LNCaP clone FGC (cell line): ENCODE measurements at regions not wholly inside any gene's neighbourhood (a gene's known extent, or its start where the extent isn't known, plus 50 kb on each side); places are given as distances from the start of the nearest gene placed in this dataset.

ENCODE experiments used
- DNase-seq: peaks from one replicate; pipeline ENCODE4 v3.0.0-alpha.2; 2011; ENCODE audit warnings: low read depth
- H3K4me3 ChIP-seq: 2 replicates; pipeline ENCODE4 v1.5.1; 2011; ENCODE audit warnings: mild to moderate bottlenecking, low read depth, low read length, control low read depth
- CTCF ChIP-seq: IDR thresholded peaks from 2 replicates; pipeline ENCODE4 v1.5.1; 2012; ENCODE audit warnings: mild to moderate bottlenecking; ENCODE audit not compliant: control insufficient read depth, insufficient read depth; ENCODE audit errors: extremely low read depth

GRCh38 chr4:24675721-24676389 is 91.5 kb upstream of the DHX15 start:
- no peak for DNase-seq
- no peak for TF ChIP-seq CTCF
- no peak overlapping the region for H3K4me3 ChIP-seq

- no peak overlapping the region for H3K4me3 ChIP-seq
- no peak for TF ChIP-seq CTCF
- no peak for DNase-seq
These were observed 93.6 kb upstream of the DHX15 start for GRCh38 chr4:24677909-24678308.

- H3K4me3 ChIP-seq, result no peak overlapping the region
- no peak for DNase-seq
- no peak for TF ChIP-seq CTCF
These were observed 96.5 kb upstream of the DHX15 start for GRCh38 chr4:24680746-24681448.

GRCh38 chr4:24683116-24683515 is 98.8 kb upstream of the DHX15 start:
- DNase-seq, result no peak
- H3K4me3 ChIP-seq, result no peak overlapping the region
- TF ChIP-seq CTCF, result no peak

GRCh38 chr4:24686866-24687692 is 102.7 kb upstream of the DHX15 start:
- peak; percentile 3 for DNase-seq
- peak; percentile 55 for TF ChIP-seq CTCF
- no peak overlapping the region for H3K4me3 ChIP-seq

GRCh38 chr4:24688453-24688852 is 104.1 kb upstream of the DHX15 start:
- no peak overlapping the region for H3K4me3 ChIP-seq
- DNase-seq, result no peak
- TF ChIP-seq CTCF, result no peak
